ENCODE measurements at regions not wholly inside any gene's neighbourhood (a gene's known extent, or its start where the extent isn't known, plus 50 kb on each side); places are given as distances from the start of the nearest gene placed in this dataset.

DNA sequence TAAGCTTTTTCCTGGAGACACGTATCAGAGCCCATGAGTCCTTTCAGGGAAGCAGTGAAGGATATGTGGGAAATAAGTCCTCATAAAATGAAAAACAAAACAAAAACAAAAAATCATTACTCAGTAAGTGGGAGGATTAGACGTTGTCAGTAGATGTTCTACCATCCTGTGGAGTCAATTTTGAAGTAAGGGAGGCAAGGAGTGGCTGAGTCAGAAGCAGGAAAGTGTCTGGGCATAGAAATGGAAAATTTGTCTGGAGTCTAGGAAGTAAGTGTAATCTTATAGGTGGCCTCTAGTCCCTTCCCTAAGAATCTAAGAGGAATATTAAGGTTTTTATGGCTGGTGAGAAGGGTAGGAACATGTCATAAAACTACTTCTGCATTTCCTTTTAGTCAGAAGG lies 339.8 kb upstream of the SEMA6D start:
- no peak for TF ChIP-seq POLR2A (IDR thresholded peaks at IDR 0.05; ENCODE audit: low read depth, low read length)
- no peak for TF ChIP-seq POLR2AphosphoS5 (IDR thresholded peaks at IDR 0.05; ENCODE audit: low read depth, low read length)
- no peak for TF ChIP-seq PAX5 (IDR thresholded peaks at IDR 0.05; ENCODE audit: insufficient read depth, low read length, severe bottlenecking)
- no peak for TF ChIP-seq SPI1 (IDR thresholded peaks at IDR 0.05; ENCODE audit: low read depth, low read length)
- no peak for TF ChIP-seq TAF1 (IDR thresholded peaks at IDR 0.05; ENCODE audit: low read depth, low read length)
